Stimulated activated CD4-positive, alpha-beta T cell treated with anti-CD3 and anti-CD28 coated beads, Interleukin-4, amount 100 ng/mL, for 1 hour (primary cell): ENCODE measurements at regions not wholly inside any gene's neighbourhood (a gene's known extent, or its start where the extent isn't known, plus 50 kb on each side); places are given as distances from the start of the nearest gene placed in this dataset.
"Not testable (repeated sequence)": the region's sequence is repeated elsewhere in the genome, so short reads cannot be mapped to it uniquely, and the experiment has no call there.

Source experiments
- DNase-seq: peaks from one replicate; pipeline ENCODE4 v3.0.0-alpha.2; 2020

DNA sequence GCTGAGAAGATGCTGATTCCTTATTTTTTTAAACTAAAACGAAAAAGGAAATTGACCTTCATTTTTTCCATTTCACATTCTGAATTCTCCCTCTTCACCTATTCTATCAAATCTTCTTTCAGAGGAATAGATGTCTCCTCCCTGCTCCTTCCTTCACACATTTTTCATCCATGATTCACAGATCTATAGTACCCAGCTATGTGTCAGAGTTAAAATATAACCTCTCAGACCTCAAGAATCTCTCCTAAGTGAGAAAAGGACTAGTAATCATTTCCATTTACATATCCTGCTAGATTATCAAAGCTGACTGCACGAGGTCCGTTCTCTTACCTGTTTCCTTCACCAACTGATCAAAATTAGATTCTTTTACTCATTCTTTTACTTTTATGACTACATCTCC, 1297.6 kb upstream of the ALCAM start:
- no peak for DNase-seq

DNA sequence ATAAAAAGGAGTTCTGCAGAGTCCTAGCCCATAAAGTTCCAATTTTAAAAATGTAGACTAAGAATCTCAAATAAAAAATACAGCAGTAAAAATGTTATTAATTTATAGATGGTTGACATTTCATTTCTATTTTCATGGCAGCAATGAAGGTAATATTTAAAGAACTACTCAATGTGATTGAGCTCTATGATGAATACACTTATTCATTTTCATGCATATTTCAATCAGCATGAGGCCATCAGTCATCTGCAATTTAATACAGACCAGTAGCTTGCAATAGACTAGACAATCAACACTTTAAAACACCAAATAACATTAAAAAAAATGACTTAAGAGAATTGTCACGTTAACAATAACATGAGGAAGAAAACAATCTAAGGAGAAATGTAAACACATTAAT, 1295.8 kb upstream of the ALCAM start:
- DNase-seq = no peak

DNA sequence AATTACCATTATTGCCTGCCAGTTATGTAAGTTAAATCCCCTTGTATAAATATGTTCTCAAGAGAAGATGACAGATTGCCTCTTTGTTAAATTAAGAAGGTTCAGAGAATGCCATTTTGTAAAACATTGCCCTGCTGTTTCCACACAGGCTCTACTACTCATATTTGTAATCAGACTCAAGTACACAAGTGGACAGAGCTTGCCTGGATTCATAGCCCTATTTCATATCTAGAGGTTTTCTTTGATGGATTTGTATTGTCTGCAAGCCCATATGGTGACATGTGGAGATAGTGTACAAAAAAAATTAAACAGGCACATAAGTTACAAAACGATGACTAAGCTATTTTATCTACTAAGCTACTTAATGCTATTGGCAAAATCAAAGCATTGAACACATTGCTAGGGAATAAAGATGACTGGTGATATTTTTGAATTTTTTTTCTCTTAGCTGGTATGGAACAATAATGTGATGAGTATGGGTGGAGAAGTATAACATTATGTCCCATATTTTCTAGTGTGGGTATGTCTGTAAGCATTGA, 1286.6 kb upstream of the ALCAM start:
- no peak for DNase-seq

DNA sequence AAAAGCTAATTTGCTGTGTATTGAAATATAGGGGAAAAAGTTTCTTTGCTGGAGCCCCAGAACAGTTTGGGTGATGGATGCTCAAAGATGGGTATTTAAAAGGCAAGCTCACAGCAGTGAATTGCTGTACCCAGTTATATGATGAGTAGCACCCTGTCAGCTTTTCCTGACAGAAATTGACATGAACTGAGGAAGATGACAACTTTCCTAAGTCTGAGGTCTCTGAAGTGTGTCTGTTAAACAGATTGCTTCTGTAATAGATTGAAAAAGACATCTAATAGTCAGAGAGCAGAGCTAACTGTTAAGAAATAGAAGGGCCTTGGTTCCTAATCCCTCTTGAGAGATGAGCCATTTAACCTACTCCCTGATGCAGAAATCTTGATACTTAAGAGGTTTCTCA, 1278.0 kb upstream of the ALCAM start:
- DNase-seq = no peak

DNA sequence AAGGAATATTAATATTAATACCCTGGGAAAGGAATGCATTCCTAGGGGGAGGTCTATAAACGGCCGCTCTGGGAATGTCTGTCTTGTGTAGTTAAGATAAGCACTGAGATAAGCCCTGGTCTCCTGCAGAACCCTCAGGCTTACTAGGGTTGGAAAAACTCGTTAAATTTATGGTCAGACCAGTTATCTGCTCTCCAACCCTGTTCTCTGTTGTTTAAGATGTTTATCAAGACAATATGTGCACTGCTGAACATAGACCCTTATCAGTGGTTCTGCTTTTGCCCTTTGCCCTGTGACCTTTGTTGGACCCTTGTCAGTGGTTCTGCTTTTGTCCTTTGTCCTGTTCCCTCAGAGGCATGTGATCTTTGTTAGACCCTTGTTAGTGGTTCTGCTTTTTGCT, 1276.7 kb upstream of the ALCAM start:
- not testable (repeated sequence) for DNase-seq

DNA sequence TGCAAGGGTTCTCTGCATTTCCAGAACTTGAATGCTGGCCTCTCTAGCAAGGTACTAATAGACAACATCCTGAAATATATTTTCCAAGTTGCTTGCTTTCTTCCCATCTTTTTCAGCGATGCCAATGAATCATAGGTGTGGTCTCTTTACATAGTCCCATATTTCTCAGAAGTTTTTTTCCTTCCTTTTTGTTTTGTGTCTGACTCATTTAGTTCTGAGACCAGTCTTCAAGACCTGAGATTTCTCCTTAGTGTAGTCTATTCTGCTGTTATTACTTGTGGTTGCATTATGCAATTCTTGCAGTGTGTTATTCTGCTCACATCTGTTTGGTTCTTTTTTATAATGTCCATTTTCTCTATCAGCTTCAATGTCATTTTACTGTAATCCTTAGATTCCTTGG, 1265.0 kb upstream of the ALCAM start:
- no peak for DNase-seq

DNA sequence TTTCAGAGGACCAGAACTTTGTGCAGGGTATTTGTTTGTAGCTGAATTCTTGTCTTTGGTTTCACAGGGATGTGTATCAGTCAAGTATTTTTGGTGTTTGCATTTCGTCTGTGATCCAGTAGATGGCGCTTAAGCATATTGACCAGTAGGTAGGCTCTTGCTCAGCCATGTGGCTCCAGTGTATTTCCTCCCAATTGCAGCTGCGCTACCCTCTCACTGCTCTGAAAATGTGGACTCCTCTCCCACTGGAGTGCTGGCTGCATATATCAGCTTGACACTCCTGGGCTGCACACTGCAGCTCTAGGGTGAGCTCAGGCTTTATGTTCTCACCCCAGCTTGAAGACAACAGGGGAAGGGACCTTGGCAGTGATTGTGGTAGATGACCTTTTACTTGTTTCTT, 1264.3 kb upstream of the ALCAM start:
- DNase-seq = no peak

DNA sequence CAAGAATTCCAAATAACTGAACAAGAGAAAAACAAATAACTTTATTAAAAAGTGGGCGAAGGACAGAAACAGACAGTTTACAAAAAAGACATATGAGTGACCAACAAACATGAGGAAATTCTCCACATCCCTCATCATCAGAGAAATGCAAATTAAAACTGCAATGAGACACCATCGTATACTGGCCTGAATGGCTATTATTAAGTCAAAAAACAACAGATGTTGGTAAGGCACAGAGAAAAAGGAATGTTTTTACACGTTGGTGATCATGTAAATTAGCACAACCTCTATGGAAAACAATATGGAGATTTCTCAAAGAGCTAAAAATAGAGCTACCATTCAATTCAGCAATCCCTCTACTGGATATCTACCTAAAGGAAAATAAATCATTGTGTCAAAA, 1260.4 kb upstream of the ALCAM start:
- DNase-seq = no peak

DNA sequence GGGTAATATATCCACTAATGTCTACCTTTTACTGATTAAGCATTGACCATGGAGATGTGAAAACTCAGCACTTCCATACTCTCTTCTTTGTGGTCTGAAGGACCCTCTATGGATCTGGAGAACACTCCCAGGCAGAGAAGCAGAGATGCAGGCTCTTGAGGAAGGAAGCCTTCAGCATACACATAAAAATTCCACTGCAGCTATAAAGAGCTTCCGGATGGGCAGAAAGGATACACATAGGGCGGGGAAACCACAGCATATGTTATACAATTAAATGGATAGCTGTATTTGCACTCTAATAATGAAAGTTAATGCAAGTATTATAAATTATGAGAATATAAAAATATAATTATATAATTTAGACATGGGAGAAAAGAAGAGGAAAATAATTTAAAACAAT, 1258.2 kb upstream of the ALCAM start:
- no peak for DNase-seq

DNA sequence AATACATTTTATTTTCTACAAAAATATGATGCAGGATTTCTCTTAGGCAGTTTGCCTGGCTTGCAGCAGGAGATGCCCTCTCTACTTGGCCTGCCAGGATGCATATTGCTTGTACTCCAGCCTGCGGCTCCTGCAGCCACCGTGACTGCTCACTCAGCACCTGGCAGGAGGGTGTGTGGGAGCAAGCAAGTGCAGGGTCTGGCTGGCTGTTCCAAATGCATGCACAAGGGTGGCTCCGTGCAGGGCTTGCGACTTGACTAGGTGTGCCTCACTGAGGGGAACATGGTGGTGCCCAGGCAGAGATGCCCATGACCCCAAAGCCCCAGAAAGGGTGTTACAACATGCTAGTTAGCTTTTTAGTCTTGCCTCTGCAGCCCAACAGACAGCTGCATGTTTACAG, 1240.2 kb upstream of the ALCAM start:
- no peak for DNase-seq

DNA sequence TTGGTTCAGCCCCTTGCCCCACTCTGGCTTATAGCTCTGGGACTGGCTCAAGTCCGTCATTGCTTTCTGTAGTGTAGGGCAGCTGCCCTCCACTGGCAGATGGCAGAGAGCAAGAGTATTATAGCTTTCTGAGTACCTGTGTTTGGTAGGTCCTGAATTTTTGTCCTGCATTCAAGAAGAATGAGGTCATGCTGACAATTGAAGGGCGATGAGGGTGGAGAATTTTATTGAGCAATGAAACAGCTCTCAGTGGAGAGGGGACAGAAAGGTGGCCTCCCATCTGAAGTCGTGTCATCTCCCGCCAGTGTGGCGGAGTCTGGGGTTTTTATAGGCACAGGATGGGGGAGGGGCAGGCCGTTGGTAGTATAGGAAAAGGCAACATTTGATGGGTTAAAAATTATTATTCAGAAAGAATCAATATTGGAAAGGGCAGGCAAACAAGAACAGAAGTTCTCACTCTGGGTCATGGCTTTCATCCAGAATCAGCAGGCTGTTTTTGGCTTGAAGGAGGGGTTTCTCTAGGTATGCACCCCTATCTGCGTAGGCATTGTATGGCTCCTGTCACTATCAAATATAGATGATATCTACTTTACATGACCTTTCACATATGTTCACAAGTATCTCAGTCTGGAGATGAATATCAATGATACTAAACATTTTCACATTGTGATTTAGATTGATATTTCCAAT, 1239.7 kb upstream of the ALCAM start:
- DNase-seq = no peak

DNA sequence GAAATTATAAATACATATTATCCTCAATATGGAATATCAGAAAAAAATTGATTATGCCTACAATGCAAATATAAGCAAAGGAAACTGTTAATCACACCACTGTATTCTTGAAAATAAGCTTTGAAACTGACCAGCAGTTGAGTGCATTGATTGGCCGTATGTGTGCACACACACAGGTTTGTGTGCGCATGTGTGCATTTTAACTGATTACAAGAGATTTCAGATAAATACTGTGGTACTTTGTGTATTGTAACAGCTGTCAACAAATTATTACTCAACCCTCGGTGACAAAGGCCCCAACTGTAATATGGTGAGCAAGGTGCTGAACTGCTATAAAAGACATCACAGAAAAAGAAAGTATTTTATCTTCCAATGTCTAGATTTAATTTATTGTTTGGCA, 1238.9 kb upstream of the ALCAM start:
- DNase-seq = no peak

DNA sequence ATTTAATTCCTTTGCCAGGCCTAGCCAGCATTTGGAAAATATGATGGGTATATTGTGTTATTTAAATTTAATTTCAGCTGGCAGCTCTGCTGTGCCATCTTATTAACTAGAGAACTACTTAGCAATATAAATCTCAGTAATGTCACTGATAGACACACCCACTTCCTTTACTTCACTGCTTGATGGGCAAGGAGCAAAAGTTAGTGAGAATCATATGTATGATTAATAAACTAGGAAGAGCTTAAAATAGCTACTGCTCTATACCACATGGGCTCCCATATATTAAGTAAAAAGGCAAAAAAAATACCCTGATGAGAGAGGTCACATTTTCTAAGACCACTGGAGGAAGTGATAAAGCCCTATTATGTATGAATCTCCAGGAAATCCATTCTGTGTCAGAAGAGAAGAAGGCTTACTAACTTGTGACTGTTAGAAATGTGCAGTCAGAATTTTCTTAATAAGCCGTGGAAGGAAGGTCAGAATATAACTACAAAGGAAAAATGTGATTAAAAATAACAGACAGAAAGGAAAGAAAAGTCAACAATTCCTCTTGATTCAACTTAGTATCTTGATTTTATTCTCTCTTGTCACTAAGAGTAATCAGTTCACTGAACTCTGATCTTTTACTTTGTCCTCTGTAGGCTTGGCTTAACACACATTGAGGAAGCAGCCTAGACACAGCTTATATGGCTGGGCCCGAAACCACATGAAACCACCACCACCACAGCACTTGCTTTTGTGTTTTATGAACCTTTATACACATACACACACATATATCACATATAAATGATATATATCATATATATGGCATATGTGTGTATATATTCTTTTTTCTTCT, 1233.9 kb upstream of the ALCAM start:
- no peak for DNase-seq

DNA sequence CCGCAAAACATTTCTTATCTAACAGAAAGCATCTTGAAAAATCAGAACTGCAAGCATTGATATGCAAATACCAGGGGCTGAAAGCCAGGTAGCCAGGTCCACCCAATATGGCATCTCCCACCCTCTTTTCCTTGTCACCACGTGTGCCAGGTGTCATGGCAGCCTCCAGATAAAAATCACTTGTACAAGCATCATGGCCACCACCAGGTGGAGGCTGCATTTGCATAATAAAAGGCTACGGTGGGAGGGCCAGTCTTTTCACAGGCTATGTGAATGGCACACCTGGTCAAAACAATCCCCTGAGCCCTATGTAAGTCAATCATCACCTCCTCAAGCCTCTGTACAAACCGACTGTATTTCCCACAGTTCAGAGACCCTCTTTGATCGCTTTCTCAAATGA, 1233.1 kb upstream of the ALCAM start:
- no peak for DNase-seq

DNA sequence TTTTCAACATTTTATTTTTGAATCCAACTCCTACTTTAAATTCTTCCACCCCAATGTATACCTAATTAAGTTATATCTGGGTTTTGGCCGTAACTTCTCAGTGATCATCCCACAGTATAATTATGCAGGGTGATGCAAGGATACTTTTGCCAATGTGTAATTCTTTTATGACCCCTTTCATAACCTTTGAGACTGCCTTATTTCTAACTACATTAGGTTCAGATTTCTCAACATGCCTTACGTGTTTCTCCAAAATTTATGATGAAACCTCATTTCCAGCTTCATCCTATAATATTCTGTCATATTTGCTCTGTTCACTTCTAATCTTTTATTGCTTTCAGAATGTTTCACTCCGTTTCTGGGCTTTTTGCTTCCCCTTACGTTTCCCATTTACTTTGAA, 1229.6 kb upstream of the ALCAM start:
- no peak for DNase-seq

DNA sequence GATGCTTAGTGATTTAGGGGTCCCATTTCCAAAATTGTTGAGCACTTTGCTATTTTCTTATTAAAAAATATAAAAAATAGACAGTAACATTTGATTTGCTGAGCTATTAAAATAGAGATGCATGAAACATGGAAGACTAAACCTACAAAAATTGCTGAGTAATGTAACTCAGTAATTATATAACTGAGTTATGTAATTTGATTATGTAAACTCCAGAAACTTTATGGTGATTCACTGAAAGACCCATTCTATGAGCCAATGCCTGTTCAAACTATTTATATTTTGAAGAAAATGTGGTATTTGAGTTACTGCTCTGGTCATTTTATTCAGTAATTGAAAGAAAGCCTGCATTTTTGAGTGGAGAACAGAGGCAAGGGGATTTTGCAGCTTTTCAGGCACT, 1221.5 kb upstream of the ALCAM start:
- no peak for DNase-seq

DNA sequence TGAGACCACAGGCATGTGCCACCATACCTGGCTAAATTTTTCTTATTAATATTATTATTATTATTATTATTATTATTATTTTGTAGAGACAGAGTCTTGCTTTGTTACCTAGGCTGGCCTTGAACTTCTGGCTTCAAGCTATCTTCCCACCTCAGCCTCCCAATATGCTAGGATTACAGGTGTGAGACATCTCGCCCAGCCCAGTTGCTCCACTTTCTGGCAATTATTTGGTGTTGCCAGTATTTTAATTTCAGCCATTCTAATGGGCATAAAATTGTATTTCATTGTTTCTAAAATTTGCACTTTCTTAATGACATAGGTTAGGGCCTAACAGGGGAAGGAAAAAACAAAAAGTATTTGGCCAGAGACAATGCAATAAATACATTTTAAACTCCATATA, 1217.6 kb upstream of the ALCAM start:
- DNase-seq = no peak

DNA sequence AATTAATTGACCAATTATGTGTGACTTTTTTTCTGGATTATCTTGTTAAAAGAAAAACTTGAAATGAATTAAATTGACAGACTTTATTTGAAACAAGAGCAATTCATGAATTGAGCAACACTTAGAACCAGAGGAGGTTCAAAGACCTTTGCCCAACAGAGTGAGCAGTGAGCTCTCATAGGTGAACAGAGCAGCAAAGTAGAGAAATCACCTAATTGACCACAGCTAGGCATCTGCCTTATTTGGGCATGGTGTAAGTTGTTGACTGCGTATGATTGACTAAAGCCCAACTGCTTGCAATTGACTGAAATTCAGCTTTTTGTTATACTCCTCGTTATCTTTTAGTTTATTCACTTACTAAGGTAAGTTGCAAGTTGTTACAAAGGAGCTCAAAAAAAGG, 1216.0 kb upstream of the ALCAM start:
- DNase-seq = no peak

DNA sequence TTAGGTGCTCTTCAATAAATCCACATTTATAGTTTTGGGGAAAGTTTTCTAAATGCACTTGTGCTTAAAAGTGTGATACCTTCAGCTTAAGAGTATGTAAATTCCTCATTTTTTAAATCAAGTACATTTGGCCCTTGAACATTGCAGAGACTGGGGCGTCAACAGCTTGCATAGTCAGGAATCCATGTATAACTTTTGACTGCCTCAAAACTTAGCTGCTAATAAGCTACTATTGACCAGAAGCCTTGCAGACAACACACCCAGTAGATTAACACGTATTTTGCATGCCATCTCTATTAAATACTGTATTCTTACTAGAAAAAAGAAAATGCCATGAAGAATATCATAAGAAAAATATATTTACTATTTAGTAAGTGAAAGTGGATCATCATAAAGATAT, 1211.8 kb upstream of the ALCAM start:
- DNase-seq = no peak

DNA sequence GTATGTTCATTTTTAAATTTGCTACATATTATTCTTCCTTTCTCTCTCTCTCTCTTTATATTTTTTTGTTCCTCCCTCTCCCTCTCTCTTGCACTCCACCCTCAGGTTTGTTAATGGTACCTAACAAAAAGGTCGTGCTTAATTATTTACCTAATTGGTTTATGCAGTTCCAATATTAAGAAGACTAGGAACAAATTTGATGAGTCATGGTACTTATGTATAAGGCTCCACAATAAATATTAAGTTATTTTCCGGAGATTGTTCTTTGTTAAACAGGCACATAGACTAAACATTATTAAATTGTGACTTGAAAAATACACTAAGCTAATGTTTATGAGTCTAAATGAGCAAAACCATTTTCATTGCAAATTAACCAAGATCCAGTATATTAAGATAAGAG, 1200.8 kb upstream of the ALCAM start:
- DNase-seq = no peak

DNA sequence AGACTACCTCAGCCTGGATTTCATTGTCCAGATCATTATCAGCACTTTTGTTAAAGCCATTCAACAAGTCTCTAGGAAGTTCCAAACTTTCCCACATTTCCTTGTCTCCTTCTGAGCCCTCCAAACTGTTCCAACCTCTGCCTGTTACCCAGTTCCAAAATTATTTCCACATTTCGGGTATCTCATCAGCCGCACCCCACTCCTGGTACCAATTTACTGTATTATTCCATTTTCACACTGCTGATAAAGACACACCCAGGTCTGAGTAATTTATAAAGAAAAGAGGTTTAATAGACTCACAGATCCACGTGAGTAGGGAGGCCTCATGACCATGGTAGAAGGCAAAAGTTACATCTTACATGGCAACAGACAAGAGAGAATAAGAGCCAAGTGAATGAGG, 1198.3 kb upstream of the ALCAM start:
- no peak for DNase-seq

DNA sequence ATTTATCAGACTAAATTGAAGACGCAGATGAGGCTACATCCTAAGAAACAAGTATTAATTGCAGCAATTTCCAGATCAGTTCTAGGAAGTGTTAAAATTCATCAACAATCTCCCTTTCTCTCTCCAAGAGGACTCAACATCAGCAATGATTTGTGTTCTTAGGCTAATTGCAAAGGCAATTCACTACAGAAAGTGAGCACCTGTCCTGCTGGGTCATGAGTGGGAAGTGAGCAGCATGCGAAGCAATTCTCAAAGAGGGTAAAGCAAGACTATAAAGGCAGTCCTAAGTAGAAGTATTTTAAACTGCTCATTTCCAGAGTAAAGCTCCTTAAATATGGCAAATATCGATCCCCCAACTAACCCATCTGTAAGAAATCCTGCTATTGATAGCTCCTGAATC, 1191.0 kb upstream of the ALCAM start:
- DNase-seq = no peak

DNA sequence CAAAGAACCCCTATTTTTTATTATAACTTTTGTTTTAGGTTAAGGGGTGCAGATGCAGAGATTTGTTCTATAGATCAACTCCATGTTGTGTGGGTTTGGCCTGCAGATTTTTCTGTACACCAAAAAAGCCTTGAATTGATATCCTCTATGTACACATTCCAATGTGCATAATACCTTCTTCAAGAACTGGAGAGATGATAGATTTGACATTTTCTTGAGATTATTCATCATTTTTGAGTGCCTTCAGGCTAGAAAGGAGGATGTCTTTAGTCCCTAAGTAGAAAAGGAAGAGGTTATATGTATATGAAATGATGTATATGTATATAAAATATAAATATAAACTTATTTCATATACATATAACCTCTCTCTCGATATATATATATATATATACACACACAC, 1190.0 kb upstream of the ALCAM start:
- DNase-seq = no peak

DNA sequence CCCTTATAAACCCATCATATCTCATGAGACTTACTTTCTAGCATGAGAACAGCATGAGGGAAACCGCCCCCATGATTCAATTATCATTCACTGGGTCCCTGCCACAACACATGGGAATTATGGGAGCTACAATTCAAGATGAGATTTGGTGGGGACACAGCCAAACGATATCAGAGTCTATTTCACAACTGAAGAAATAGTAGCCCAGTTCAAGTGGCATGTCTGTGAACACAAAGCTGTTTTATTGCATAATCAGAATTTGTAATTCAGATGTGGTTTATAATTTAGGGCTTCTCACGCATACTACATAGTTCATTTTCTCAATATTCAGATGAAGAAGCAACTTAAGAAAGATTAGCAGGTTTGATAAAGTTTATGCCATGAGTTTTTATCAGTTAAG, 1188.0 kb upstream of the ALCAM start:
- no peak for DNase-seq

DNA sequence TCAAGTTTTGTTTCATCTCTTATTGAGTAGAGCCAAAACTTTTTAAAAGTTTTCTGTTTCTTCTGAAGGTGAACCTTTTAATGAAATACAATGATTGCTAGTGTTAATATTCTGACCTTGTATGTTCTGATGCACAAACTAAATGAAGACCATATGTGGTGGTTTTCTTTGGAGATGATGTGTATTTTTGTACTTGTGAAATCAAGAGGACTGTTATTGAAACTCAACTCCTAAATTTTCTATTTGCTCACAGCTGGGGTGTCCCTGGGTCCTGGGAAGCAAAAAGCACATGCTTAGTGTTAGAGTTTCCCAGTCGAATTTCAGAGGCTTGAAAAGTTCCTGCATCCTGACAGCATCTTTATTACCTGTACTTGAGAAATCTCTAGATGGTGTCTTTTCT, 1185.8 kb upstream of the ALCAM start:
- no peak for DNase-seq
